ENCODE measurements at regions not wholly inside any gene's neighbourhood (a gene's known extent, or its start where the extent isn't known, plus 50 kb on each side); places are given as distances from the start of the nearest gene placed in this dataset.

- peaks cover 34% of the 10 kb centered on the region for H3K36me3 Mint-ChIP-seq (ENCODE audit: insufficient read depth, unreplicated experiment)
- BruUV-seq (replicated peaks), result no TSS peak
- intact Hi-C loops (cut with micrococcal nuclease; ENCODE audit: unreplicated experiment), result loop anchor here (10.0 kb wide), 1 partner anchor 100 kb away; no protein-coding TSS in a partner anchor
- no peaks in the 10 kb centered on the region for H3K9me3 Mint-ChIP-seq (ENCODE audit: low read depth, unreplicated experiment)
- CTCF ChIA-PET, result interaction anchor here (0.7 kb wide), 1 partner anchor 372 kb away, joined by 8 read pairs; no protein-coding TSS in a partner anchor
- peak overlapping the region; percentile 67 for H3K27ac Mint-ChIP-seq (ENCODE audit: unreplicated experiment)
- H3K4me3 Mint-ChIP-seq (ENCODE audit: low read depth, unreplicated experiment), result no peak overlapping the region
- H3K4me1 Mint-ChIP-seq (ENCODE audit: low read depth, unreplicated experiment), result peaks cover 93% of the 10 kb centered on the region
- no peak for TF ChIP-seq CTCF (IDR thresholded peaks at IDR 0.05; ENCODE audit: unreplicated experiment)
- DNase-seq, result no peak
- H3K27me3 Mint-ChIP-seq (ENCODE audit: unreplicated experiment), result no peaks in the 10 kb centered on the region
Measured at GRCh38 chr12:92544322-92544721, 158.5 kb upstream of the PLEKHG7 start.

- TF ChIP-seq CTCF (IDR thresholded peaks at IDR 0.05; ENCODE audit: unreplicated experiment), result no peak
- H3K9me3 Mint-ChIP-seq (ENCODE audit: low read depth, unreplicated experiment), result no peaks in the 10 kb centered on the region
- H3K4me3 Mint-ChIP-seq (ENCODE audit: low read depth, unreplicated experiment), result peak overlapping the region; percentile 22
- no peak for DNase-seq
- CTCF ChIA-PET, result interaction anchor here (0.7 to 1.0 kb wide), 2 partner anchors 43 to 371 kb away, joined by 4 to 8 read pairs; no protein-coding TSS in a partner anchor
- BruUV-seq (replicated peaks), result no TSS peak
- peak overlapping the region; percentile 67 for H3K27ac Mint-ChIP-seq (ENCODE audit: unreplicated experiment)
- peaks cover 39% of the 10 kb centered on the region for H3K36me3 Mint-ChIP-seq (ENCODE audit: insufficient read depth, unreplicated experiment)
- intact Hi-C loops (cut with micrococcal nuclease; ENCODE audit: unreplicated experiment), result loop anchor here (10.0 kb wide), 1 partner anchor 99 kb away; no protein-coding TSS in a partner anchor
- peaks cover 96% of the 10 kb centered on the region for H3K4me1 Mint-ChIP-seq (ENCODE audit: low read depth, unreplicated experiment)
- H3K27me3 Mint-ChIP-seq (ENCODE audit: unreplicated experiment), result no peaks in the 10 kb centered on the region
Measured at GRCh38 chr12:92543840-92544239, 158.9 kb upstream of the PLEKHG7 start.

GRCh38 chr12:92543359-92543758 is 159.4 kb upstream of the PLEKHG7 start:
- intact Hi-C loops (cut with micrococcal nuclease; ENCODE audit: unreplicated experiment), result loop anchor here (10.0 kb wide), 1 partner anchor 99 kb away; no protein-coding TSS in a partner anchor
- peak overlapping the region; percentile 67 for H3K27ac Mint-ChIP-seq (ENCODE audit: unreplicated experiment)
- no TSS peak for BruUV-seq (replicated peaks)
- peaks cover 39% of the 10 kb centered on the region for H3K36me3 Mint-ChIP-seq (ENCODE audit: insufficient read depth, unreplicated experiment)
- H3K27me3 Mint-ChIP-seq (ENCODE audit: unreplicated experiment), result no peaks in the 10 kb centered on the region
- TF ChIP-seq CTCF (IDR thresholded peaks at IDR 0.05; ENCODE audit: unreplicated experiment), result no peak
- peaks cover 96% of the 10 kb centered on the region for H3K4me1 Mint-ChIP-seq (ENCODE audit: low read depth, unreplicated experiment)
- H3K9me3 Mint-ChIP-seq (ENCODE audit: low read depth, unreplicated experiment), result no peaks in the 10 kb centered on the region
- DNase-seq, result peak; percentile 70
- CTCF ChIA-PET, result interaction anchor here (0.5 to 1.0 kb wide), 3 partner anchors 38 to 371 kb away, joined by 3 to 8 read pairs (median 4); no protein-coding TSS in a partner anchor
- H3K4me3 Mint-ChIP-seq (ENCODE audit: low read depth, unreplicated experiment), result peak overlapping the region; percentile 22

GRCh38 chr12:92541731-92542130 is 161.1 kb upstream of the PLEKHG7 start:
- no TSS peak for BruUV-seq (replicated peaks)
- peaks cover 34% of the 10 kb centered on the region for H3K36me3 Mint-ChIP-seq (ENCODE audit: insufficient read depth, unreplicated experiment)

More at GRCh38 chr12:92541731-92542130, 161.1 kb upstream of the PLEKHG7 start:
- intact Hi-C loops (cut with micrococcal nuclease; ENCODE audit: unreplicated experiment), result loop anchor here (10.0 kb wide), 1 partner anchor 97 kb away; no protein-coding TSS in a partner anchor
- no peaks in the 10 kb centered on the region for H3K9me3 Mint-ChIP-seq (ENCODE audit: low read depth, unreplicated experiment)
- peaks cover 86% of the 10 kb centered on the region for H3K4me1 Mint-ChIP-seq (ENCODE audit: low read depth, unreplicated experiment)
- no peak overlapping the region for H3K4me3 Mint-ChIP-seq (ENCODE audit: low read depth, unreplicated experiment)
- CTCF ChIA-PET, result no interaction called here
- H3K27me3 Mint-ChIP-seq (ENCODE audit: unreplicated experiment), result no peaks in the 10 kb centered on the region
- DNase-seq, result no peak
- H3K27ac Mint-ChIP-seq (ENCODE audit: unreplicated experiment), result peak overlapping the region; percentile 15
- no peak for TF ChIP-seq CTCF (IDR thresholded peaks at IDR 0.05; ENCODE audit: unreplicated experiment)

Data from Calu3 (cell line).